ENCODE measurements at regions not wholly inside any gene's neighbourhood (a gene's known extent, or its start where the extent isn't known, plus 50 kb on each side); places are given as distances from the start of the nearest gene placed in this dataset.

DNA sequence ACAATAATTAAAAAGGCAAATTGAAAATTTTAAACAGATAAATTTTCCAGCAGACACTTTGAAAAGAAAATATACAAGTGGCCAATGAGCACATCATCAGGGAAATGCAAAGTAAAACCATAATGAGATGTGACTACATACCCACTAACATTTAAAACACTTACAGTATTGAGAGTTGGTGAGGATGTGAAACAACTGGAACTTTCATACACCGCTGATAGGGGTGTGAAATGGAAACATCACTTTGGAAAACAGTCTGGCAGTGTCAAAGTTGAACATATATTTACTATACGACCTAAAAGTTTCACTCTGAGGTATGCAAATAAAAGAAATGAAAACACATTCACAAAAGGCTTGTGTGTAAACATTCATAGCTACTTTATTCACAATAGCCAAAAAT is 94.0 kb upstream of the GNAO1 start:
- no peaks in the 10 kb centered on the region for H4K20me1 ChIP-seq (ENCODE audit: insufficient read depth, low read length)
- no peaks in the 10 kb centered on the region for H3K4me1 ChIP-seq (ENCODE audit: low read length)
- H3K79me2 ChIP-seq (ENCODE audit: low read length), result no peaks in the 10 kb centered on the region
- H3K36me3 ChIP-seq (replicated peaks; ENCODE audit: low read depth, low read length), result no peaks in the 10 kb centered on the region
- H3K27ac ChIP-seq (ENCODE audit: low read length), result no peak overlapping the region
- H3K4me3 ChIP-seq (ENCODE audit: low read length), result no peak overlapping the region
- H3K4me2 ChIP-seq (ENCODE audit: low read length), result no peak overlapping the region
- H3K9ac ChIP-seq (ENCODE audit: low read length), result no peak overlapping the region
- H3K27me3 ChIP-seq (ENCODE audit: low read depth, low read length), result peaks cover 25% of the 10 kb centered on the region
- no peak overlapping the region for H2AFZ ChIP-seq (ENCODE audit: low read depth, low read length)
- no peaks in the 10 kb centered on the region for H3K9me3 ChIP-seq (ENCODE audit: insufficient read depth, low read length)
- TF ChIP-seq, protein P1, sequence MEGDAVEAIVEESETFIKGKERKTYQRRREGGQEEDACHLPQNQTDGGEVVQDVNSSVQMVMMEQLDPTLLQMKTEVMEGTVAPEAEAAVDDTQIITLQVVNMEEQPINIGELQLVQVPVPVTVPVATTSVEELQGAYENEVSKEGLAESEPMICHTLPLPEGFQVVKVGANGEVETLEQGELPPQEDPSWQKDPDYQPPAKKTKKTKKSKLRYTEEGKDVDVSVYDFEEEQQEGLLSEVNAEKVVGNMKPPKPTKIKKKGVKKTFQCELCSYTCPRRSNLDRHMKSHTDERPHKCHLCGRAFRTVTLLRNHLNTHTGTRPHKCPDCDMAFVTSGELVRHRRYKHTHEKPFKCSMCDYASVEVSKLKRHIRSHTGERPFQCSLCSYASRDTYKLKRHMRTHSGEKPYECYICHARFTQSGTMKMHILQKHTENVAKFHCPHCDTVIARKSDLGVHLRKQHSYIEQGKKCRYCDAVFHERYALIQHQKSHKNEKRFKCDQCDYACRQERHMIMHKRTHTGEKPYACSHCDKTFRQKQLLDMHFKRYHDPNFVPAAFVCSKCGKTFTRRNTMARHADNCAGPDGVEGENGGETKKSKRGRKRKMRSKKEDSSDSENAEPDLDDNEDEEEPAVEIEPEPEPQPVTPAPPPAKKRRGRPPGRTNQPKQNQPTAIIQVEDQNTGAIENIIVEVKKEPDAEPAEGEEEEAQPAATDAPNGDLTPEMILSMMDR (IDR thresholded peaks at IDR 0.05; ENCODE audit: low read depth, low read length), result no peak
- TF ChIP-seq EZH2phosphoT487 (IDR thresholded peaks at IDR 0.05; ENCODE audit: low read depth), result no peak

DNA sequence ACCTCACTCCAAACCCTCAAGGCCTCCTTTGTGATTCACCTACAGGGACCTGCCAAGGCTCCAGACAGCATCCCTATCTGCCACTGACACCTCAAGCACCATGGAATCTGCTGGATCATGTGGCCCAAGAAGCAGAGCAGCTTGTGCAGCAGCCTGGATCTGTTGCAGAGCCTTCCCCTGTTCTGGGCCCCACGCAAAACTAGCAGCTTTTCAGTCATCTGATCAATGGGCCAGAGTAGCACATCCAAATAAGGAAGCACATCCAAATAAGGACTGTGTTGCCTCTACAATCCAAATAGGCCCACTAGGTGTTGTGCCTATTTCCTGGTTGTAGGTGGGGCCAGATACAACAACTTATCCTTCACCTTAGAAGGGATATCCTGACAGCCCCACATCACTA is 97.1 kb upstream of the GNAO1 start:
- H3K27ac ChIP-seq (ENCODE audit: low read length), result no peak overlapping the region
- H2AFZ ChIP-seq (ENCODE audit: low read depth, low read length), result no peak overlapping the region
- no peak overlapping the region for H3K4me2 ChIP-seq (ENCODE audit: low read length)
- H3K4me1 ChIP-seq (ENCODE audit: low read length), result no peaks in the 10 kb centered on the region
- H3K79me2 ChIP-seq (ENCODE audit: low read length), result no peaks in the 10 kb centered on the region
- no peaks in the 10 kb centered on the region for H3K9me3 ChIP-seq (ENCODE audit: insufficient read depth, low read length)
- H3K27me3 ChIP-seq (ENCODE audit: low read depth, low read length), result peaks cover 26% of the 10 kb centered on the region
- no peak overlapping the region for H3K4me3 ChIP-seq (ENCODE audit: low read length)
- H3K36me3 ChIP-seq (replicated peaks; ENCODE audit: low read depth, low read length), result no peaks in the 10 kb centered on the region
- no peaks in the 10 kb centered on the region for H4K20me1 ChIP-seq (ENCODE audit: insufficient read depth, low read length)
- TF ChIP-seq, protein P1 (IDR thresholded peaks at IDR 0.05; ENCODE audit: low read depth, low read length), result no peak
- no peak for TF ChIP-seq EZH2phosphoT487 (IDR thresholded peaks at IDR 0.05; ENCODE audit: low read depth)
- H3K9ac ChIP-seq (ENCODE audit: low read length), result no peak overlapping the region

GRCh38 chr16:56093055-56093454 is 98.2 kb upstream of the GNAO1 start:
- no peak overlapping the region for H2AFZ ChIP-seq (ENCODE audit: low read depth, low read length)
- no peaks in the 10 kb centered on the region for H3K79me2 ChIP-seq (ENCODE audit: low read length)
- H3K4me3 ChIP-seq (ENCODE audit: low read length), result no peak overlapping the region
- no peak overlapping the region for H3K27ac ChIP-seq (ENCODE audit: low read length)
- H3K27me3 ChIP-seq (ENCODE audit: low read depth, low read length), result peaks cover 25% of the 10 kb centered on the region
- H3K4me1 ChIP-seq (ENCODE audit: low read length), result no peaks in the 10 kb centered on the region
- H3K36me3 ChIP-seq (replicated peaks; ENCODE audit: low read depth, low read length), result no peaks in the 10 kb centered on the region
- no peaks in the 10 kb centered on the region for H4K20me1 ChIP-seq (ENCODE audit: insufficient read depth, low read length)
- TF ChIP-seq, protein P1 (IDR thresholded peaks at IDR 0.05; ENCODE audit: low read depth, low read length), result no peak
- TF ChIP-seq EZH2phosphoT487 (IDR thresholded peaks at IDR 0.05; ENCODE audit: low read depth), result no peak
- no peak overlapping the region for H3K9ac ChIP-seq (ENCODE audit: low read length)
- no peak overlapping the region for H3K4me2 ChIP-seq (ENCODE audit: low read length)
- H3K9me3 ChIP-seq (ENCODE audit: insufficient read depth, low read length), result no peaks in the 10 kb centered on the region

- Histone ChIP-seq H3K4me2 (ENCODE audit: low read length) (no peak overlapping the region), H3K4me1 (ENCODE audit: low read length) (no peaks in the 10 kb centered on the region), H3K79me2 (ENCODE audit: low read length) (no peaks in the 10 kb centered on the region), H4K20me1 (ENCODE audit: insufficient read depth, low read length) (no peaks in the 10 kb centered on the region), H3K36me3 (replicated peaks; ENCODE audit: low read depth, low read length) (no peaks in the 10 kb centered on the region), H3K9me3 (ENCODE audit: insufficient read depth, low read length) (no peaks in the 10 kb centered on the region), H3K4me3 (ENCODE audit: low read length) (no peak overlapping the region), H3K27ac (ENCODE audit: low read length) (no peak overlapping the region), H3K9ac (ENCODE audit: low read length) (no peak overlapping the region), H2AFZ (ENCODE audit: low read depth, low read length) (no peak overlapping the region), H3K27me3 (ENCODE audit: low read depth, low read length) (peaks cover 32% of the 10 kb centered on the region)
- no peak for TF ChIP-seq EZH2phosphoT487 (IDR thresholded peaks at IDR 0.05; ENCODE audit: low read depth)
- TF ChIP-seq, protein P1 (IDR thresholded peaks at IDR 0.05; ENCODE audit: low read depth, low read length), result no peak
Measured at GRCh38 chr16:56090076-56090475, 101.2 kb upstream of the GNAO1 start.
